ENCODE measurements at regions not wholly inside any gene's neighbourhood (a gene's known extent, or its start where the extent isn't known, plus 50 kb on each side); places are given as distances from the start of the nearest gene placed in this dataset.

- TF ChIP-seq EZH2 (IDR thresholded peaks at IDR 0.05; ENCODE audit: borderline replicate concordance, low read depth, low read length, severe bottlenecking) = no peak
- TF ChIP-seq, protein P1, sequence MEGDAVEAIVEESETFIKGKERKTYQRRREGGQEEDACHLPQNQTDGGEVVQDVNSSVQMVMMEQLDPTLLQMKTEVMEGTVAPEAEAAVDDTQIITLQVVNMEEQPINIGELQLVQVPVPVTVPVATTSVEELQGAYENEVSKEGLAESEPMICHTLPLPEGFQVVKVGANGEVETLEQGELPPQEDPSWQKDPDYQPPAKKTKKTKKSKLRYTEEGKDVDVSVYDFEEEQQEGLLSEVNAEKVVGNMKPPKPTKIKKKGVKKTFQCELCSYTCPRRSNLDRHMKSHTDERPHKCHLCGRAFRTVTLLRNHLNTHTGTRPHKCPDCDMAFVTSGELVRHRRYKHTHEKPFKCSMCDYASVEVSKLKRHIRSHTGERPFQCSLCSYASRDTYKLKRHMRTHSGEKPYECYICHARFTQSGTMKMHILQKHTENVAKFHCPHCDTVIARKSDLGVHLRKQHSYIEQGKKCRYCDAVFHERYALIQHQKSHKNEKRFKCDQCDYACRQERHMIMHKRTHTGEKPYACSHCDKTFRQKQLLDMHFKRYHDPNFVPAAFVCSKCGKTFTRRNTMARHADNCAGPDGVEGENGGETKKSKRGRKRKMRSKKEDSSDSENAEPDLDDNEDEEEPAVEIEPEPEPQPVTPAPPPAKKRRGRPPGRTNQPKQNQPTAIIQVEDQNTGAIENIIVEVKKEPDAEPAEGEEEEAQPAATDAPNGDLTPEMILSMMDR (IDR thresholded peaks at IDR 0.05; ENCODE audit: borderline replicate concordance, extremely low read depth, low read length, poor library complexity, severe bottlenecking) = no peak
- no peaks in the 10 kb centered on the region for H3K4me1 ChIP-seq (ENCODE audit: insufficient read depth, low read length)
- H3K27me3 ChIP-seq (ENCODE audit: insufficient read depth, low read length, poor library complexity) = no peaks in the 10 kb centered on the region
- no peak overlapping the region for H3K27ac ChIP-seq (ENCODE audit: low read length)
- no peaks in the 10 kb centered on the region for H4K20me1 ChIP-seq (ENCODE audit: insufficient read depth, low read length)
- ATAC-seq (ENCODE audit: insufficient read depth, low read depth) (no peak), DNase-seq (no peak)
- no peak overlapping the region for H3K9ac ChIP-seq (ENCODE audit: low read depth, low read length)
- H3K79me2 ChIP-seq (ENCODE audit: insufficient read depth, low read length) = no peaks in the 10 kb centered on the region
- no peak overlapping the region for H2AFZ ChIP-seq (ENCODE audit: low read depth, low read length)
- no peak overlapping the region for H3K4me2 ChIP-seq (ENCODE audit: insufficient read depth, low read length)
- H3K9me3 ChIP-seq (ENCODE audit: insufficient read depth, low read length, severe bottlenecking) = no peaks in the 10 kb centered on the region
- no peaks in the 10 kb centered on the region for H3K36me3 ChIP-seq (ENCODE audit: insufficient read depth, low read length)
- no peak overlapping the region for H3K4me3 ChIP-seq (ENCODE audit: low read depth in 1 of 2, low read length in 2 of 2)
Measured at GRCh38 chr20:6232436-6232835, 109.6 kb upstream of the FERMT1 start.

- H4K20me1 ChIP-seq (ENCODE audit: insufficient read depth, low read length) = no peaks in the 10 kb centered on the region
- H3K4me2 ChIP-seq (ENCODE audit: insufficient read depth, low read length) = no peak overlapping the region
- no peak overlapping the region for H3K4me3 ChIP-seq (ENCODE audit: low read depth in 1 of 2, low read length in 2 of 2)
- no peaks in the 10 kb centered on the region for H3K9me3 ChIP-seq (ENCODE audit: insufficient read depth, low read length, severe bottlenecking)
- no peaks in the 10 kb centered on the region for H3K36me3 ChIP-seq (ENCODE audit: insufficient read depth, low read length)
- no peak overlapping the region for H3K27ac ChIP-seq (ENCODE audit: low read length)
- ATAC-seq (ENCODE audit: insufficient read depth, low read depth) (no peak), DNase-seq (no peak)
- TF ChIP-seq, protein P1 (IDR thresholded peaks at IDR 0.05; ENCODE audit: borderline replicate concordance, extremely low read depth, low read length, poor library complexity, severe bottlenecking) = no peak
- TF ChIP-seq EZH2 (IDR thresholded peaks at IDR 0.05; ENCODE audit: borderline replicate concordance, low read depth, low read length, severe bottlenecking) = no peak
- no peaks in the 10 kb centered on the region for H3K27me3 ChIP-seq (ENCODE audit: insufficient read depth, low read length, poor library complexity)
- no peaks in the 10 kb centered on the region for H3K4me1 ChIP-seq (ENCODE audit: insufficient read depth, low read length)
- no peaks in the 10 kb centered on the region for H3K79me2 ChIP-seq (ENCODE audit: insufficient read depth, low read length)
- H2AFZ ChIP-seq (ENCODE audit: low read depth, low read length) = no peak overlapping the region
- H3K9ac ChIP-seq (ENCODE audit: low read depth, low read length) = no peak overlapping the region
Measured at GRCh38 chr20:6231556-6231955, 108.7 kb upstream of the FERMT1 start.

DNA sequence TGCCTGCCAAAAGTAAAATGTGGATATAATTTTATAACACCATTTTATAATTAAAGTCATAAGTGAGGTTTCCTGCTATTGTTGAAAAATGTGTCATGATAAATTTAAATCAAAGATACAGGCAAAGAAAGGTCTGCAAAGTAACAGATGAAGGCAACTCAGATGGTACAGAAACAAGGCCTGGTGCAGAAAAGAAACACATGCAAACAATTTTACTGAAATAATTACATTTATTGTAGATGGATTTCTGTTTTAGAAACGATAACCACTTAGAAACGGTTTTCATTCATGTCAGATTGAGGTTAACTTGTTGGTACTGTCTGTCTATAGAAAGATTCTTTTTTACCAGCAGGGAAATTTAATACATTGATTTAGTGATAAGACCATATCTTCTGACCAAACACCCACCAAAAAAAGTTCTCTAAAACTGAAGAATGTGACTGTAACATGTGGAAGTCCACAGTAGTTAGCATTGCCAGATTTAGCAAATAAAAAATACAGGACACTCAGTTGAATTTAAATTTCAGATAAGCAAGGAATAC is 105.5 kb upstream of the FERMT1 start:
- DNase-seq (no peak), ATAC-seq (ENCODE audit: insufficient read depth, low read depth) (no peak)
- H3K27me3 ChIP-seq (ENCODE audit: insufficient read depth, low read length, poor library complexity) = no peaks in the 10 kb centered on the region
- no peak overlapping the region for H3K9ac ChIP-seq (ENCODE audit: low read depth, low read length)
- no peaks in the 10 kb centered on the region for H3K36me3 ChIP-seq (ENCODE audit: insufficient read depth, low read length)
- no peak for TF ChIP-seq EZH2 (IDR thresholded peaks at IDR 0.05; ENCODE audit: borderline replicate concordance, low read depth, low read length, severe bottlenecking)
- TF ChIP-seq, protein P1 (IDR thresholded peaks at IDR 0.05; ENCODE audit: borderline replicate concordance, extremely low read depth, low read length, poor library complexity, severe bottlenecking) = no peak
- no peak overlapping the region for H2AFZ ChIP-seq (ENCODE audit: low read depth, low read length)
- no peak overlapping the region for H3K4me3 ChIP-seq (ENCODE audit: low read depth in 1 of 2, low read length in 2 of 2)
- no peaks in the 10 kb centered on the region for H3K4me1 ChIP-seq (ENCODE audit: insufficient read depth, low read length)
- H3K27ac ChIP-seq (ENCODE audit: low read length) = no peak overlapping the region
- H3K79me2 ChIP-seq (ENCODE audit: insufficient read depth, low read length) = no peaks in the 10 kb centered on the region
- no peaks in the 10 kb centered on the region for H4K20me1 ChIP-seq (ENCODE audit: insufficient read depth, low read length)
- H3K9me3 ChIP-seq (ENCODE audit: insufficient read depth, low read length, severe bottlenecking) = no peaks in the 10 kb centered on the region
- no peak overlapping the region for H3K4me2 ChIP-seq (ENCODE audit: insufficient read depth, low read length)

DNA sequence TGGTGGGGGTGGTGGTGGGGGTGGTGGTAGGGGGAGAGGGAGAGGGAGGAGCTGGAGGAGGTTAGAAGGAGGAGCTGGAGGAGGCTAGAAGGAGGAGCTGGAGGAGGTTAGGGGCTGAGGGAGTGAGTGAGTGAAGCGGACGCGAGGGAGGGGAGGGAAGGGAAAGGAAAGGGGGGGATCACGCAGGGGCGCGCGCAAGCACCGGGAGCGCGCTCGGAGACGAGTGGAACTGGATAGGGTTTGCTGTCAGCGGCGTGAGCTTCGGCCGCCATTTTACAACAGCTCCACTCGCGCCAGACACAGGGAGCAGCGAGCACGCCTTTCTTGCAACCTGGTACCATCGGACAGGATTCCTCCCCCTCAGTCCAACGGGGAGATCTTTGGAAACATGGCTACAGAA is 90.5 kb upstream of the FERMT1 start:
- no peaks in the 10 kb centered on the region for H3K4me1 ChIP-seq (ENCODE audit: insufficient read depth, low read length)
- ATAC-seq (ENCODE audit: insufficient read depth, low read depth) = no peak
- no peaks in the 10 kb centered on the region for H3K36me3 ChIP-seq (ENCODE audit: insufficient read depth, low read length)
- H4K20me1 ChIP-seq (ENCODE audit: insufficient read depth, low read length) = no peaks in the 10 kb centered on the region
- no peak overlapping the region for H3K27ac ChIP-seq (ENCODE audit: low read length)
- no peaks in the 10 kb centered on the region for H3K27me3 ChIP-seq (ENCODE audit: insufficient read depth, low read length, poor library complexity)
- H3K9ac ChIP-seq (ENCODE audit: low read depth, low read length) = no peak overlapping the region
- no peaks in the 10 kb centered on the region for H3K9me3 ChIP-seq (ENCODE audit: insufficient read depth, low read length, severe bottlenecking)
- no peak overlapping the region for H3K4me2 ChIP-seq (ENCODE audit: insufficient read depth, low read length)
- no peaks in the 10 kb centered on the region for H3K79me2 ChIP-seq (ENCODE audit: insufficient read depth, low read length)
- no peak for TF ChIP-seq EZH2 (IDR thresholded peaks at IDR 0.05; ENCODE audit: borderline replicate concordance, low read depth, low read length, severe bottlenecking)
- TF ChIP-seq, protein P1 (IDR thresholded peaks at IDR 0.05; ENCODE audit: borderline replicate concordance, extremely low read depth, low read length, poor library complexity, severe bottlenecking) = no peak
- no peak overlapping the region for H3K4me3 ChIP-seq (ENCODE audit: low read depth in 1 of 2, low read length in 2 of 2)
- H2AFZ ChIP-seq (ENCODE audit: low read depth, low read length) = no peak overlapping the region
- DNase-seq = no peak

Measured in DND-41 (cell line).